Ishikawa (cell line): ENCODE measurements at regions not wholly inside any gene's neighbourhood (a gene's known extent, or its start where the extent isn't known, plus 50 kb on each side); places are given as distances from the start of the nearest gene placed in this dataset.

Experiments used
- CEBPB ChIP-seq: IDR thresholded peaks from 2 replicates; pipeline ENCODE4 v1.6.1; 2012
- CREB1 ChIP-seq: IDR thresholded peaks from 2 replicates; pipeline ENCODE4 v1.6.1; 2012; ENCODE audit warnings: low read depth
- EGR1 ChIP-seq: IDR thresholded peaks from 2 replicates; pipeline ENCODE4 v1.6.1; 2012
- EP300 ChIP-seq: IDR thresholded peaks from 2 replicates; pipeline ENCODE4 v1.6.1; 2012; ENCODE audit warnings: borderline replicate concordance
- FOXM1 ChIP-seq: IDR thresholded peaks from 2 replicates; pipeline ENCODE4 v1.6.1; 2012; ENCODE audit warnings: low read depth, borderline replicate concordance
- NFIC ChIP-seq: IDR thresholded peaks from 2 replicates; pipeline ENCODE4 v1.6.1; 2012
- RAD21 ChIP-seq: IDR thresholded peaks from 2 replicates; pipeline ENCODE4 v1.6.1; 2012; ENCODE audit warnings: low read depth
- TAF1 ChIP-seq: IDR thresholded peaks from 2 replicates; pipeline ENCODE4 v1.6.1; 2012; ENCODE audit warnings: low read depth, mild to moderate bottlenecking
- TCF12 ChIP-seq: IDR thresholded peaks from 2 replicates; pipeline ENCODE4 v1.6.1; 2012; ENCODE audit warnings: low read depth
- TEAD4 ChIP-seq: IDR thresholded peaks from 2 replicates; pipeline ENCODE4 v1.6.1; 2012
- YY1 ChIP-seq: IDR thresholded peaks from 2 replicates; pipeline ENCODE4 v1.6.1; 2012; ENCODE audit warnings: low read depth
- ZBTB7A ChIP-seq: IDR thresholded peaks from 2 replicates; pipeline ENCODE4 v1.6.1; 2012; ENCODE audit warnings: low read depth
- TF ChIP-seq, protein P1 (sequence below): IDR thresholded peaks from 2 replicates; pipeline ENCODE4 v1.6.1; 2012
- TF ChIP-seq, protein P2 (sequence below): IDR thresholded peaks from 2 replicates; pipeline ENCODE4 v1.6.1; 2012
- TF ChIP-seq, protein P3 (sequence below): IDR thresholded peaks from 2 replicates; pipeline ENCODE4 v1.6.1; 2012; ENCODE audit warnings: low read depth, mild to moderate bottlenecking

DNA sequence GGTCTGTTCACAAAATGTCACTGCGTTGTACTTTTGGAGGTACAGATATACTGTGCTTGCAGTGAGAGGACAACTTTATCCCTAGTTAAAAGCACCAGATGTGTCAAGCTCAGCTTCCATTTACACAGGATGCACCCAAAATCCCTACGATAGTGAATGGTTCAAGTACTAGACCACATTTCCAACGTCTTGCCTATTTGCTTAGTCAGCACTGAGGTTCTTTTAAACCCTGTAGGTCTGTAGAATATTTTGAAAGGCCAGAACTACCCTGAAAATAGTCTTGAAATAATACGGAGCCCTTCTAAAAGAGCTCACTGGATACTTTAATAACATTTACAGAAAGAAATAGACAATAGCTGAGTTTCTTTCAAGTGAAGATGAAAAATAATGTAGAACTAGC, 466.1 kb downstream of the FUT8 start:
- no peak for TF ChIP-seq TAF1
- no peak for TF ChIP-seq EP300

DNA sequence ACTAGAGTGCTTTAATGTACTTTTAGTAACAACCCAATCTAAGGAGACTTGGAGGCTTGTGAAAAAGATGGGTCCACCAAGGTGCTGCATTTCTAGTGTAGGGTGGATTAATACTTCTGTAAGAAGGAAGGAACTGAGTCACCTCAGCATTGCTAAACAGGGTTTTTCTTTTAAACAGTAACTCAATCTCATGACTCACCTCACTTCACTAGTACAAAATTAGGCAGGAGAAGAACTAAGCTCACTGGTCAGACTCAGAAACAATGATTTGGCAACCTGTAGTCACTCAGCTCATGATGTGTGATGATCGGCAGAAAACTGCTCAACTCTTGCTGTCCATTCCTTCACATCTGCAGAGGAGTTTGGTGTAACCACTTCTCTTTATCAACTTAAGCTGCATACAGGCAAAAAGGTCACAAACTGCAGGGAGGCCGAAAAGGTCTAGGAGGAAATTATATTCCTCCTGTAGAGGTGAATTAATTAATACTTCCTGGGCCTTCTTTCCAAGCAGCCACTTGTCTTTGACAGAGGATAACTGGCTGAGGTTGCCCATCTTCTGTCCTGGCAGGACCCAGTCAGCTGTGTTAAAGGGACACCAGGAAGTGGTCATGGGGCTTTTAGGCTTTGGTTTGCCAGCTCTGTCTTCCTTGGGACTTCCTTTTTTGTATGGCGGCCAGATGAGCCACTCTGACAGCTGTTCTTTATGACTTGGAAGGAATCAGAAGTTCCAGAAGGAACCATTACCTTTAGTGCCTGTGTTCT, 466.9 kb downstream of the FUT8 start:
- no peak for TF ChIP-seq RAD21
- no peak for TF ChIP-seq TAF1
- TF ChIP-seq FOXM1: no peak
- TF ChIP-seq CEBPB: no peak
- TF ChIP-seq TEAD4: no peak
- TF ChIP-seq, protein P1, sequence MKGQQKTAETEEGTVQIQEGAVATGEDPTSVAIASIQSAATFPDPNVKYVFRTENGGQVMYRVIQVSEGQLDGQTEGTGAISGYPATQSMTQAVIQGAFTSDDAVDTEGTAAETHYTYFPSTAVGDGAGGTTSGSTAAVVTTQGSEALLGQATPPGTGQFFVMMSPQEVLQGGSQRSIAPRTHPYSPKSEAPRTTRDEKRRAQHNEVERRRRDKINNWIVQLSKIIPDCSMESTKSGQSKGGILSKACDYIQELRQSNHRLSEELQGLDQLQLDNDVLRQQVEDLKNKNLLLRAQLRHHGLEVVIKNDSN: no peak
- TF ChIP-seq TCF12: no peak

DNA sequence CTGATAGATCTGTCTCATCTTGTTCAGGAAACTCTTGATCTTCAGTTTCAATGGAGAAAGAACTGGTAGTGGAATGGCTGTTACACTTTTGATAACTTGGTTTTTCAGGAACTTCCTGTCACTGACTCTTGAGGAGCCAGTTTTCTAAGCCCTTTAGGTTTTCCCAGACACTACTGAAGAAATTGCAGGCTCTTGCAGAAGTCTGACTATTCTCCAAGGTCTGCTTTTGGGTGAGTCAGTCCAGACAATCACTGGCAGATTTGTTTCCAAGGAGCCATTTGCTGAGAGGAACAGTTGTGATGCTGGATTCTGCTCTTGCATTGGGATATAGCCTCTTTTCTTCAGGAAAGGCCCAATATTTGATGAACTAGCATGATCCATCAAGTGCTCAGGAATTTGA, 468.0 kb downstream of the FUT8 start:
- TF ChIP-seq RAD21 (no peak), TEAD4 (no peak)

DNA sequence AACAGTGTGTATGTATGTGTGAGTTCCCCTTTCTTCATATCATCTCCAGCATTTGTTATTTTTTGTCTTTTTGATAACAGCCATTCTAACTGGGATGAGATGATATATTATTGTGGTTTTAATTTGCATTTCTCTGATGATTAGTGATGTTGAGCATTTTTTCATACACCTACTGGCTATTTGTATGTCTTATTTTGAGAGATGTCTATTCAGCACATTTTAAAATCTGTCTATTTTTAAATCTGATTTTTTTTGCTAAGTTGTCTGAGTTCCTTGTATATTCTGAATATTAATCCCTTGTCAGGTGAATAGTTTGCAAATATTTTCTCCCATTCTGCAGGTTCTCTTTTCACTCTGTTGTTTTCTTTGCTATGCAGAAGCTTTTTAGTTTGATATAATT, 469.1 kb downstream of the FUT8 start:
- no peak for TF ChIP-seq CEBPB
- TF ChIP-seq ZBTB7A: no peak
- TF ChIP-seq RAD21: no peak
- TF ChIP-seq, protein P2, sequence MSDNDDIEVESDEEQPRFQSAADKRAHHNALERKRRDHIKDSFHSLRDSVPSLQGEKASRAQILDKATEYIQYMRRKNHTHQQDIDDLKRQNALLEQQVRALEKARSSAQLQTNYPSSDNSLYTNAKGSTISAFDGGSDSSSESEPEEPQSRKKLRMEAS: no peak
- TF ChIP-seq YY1: no peak
- no peak for TF ChIP-seq FOXM1
- no peak for TF ChIP-seq EGR1
- TF ChIP-seq NFIC: no peak
- TF ChIP-seq, protein P3, sequence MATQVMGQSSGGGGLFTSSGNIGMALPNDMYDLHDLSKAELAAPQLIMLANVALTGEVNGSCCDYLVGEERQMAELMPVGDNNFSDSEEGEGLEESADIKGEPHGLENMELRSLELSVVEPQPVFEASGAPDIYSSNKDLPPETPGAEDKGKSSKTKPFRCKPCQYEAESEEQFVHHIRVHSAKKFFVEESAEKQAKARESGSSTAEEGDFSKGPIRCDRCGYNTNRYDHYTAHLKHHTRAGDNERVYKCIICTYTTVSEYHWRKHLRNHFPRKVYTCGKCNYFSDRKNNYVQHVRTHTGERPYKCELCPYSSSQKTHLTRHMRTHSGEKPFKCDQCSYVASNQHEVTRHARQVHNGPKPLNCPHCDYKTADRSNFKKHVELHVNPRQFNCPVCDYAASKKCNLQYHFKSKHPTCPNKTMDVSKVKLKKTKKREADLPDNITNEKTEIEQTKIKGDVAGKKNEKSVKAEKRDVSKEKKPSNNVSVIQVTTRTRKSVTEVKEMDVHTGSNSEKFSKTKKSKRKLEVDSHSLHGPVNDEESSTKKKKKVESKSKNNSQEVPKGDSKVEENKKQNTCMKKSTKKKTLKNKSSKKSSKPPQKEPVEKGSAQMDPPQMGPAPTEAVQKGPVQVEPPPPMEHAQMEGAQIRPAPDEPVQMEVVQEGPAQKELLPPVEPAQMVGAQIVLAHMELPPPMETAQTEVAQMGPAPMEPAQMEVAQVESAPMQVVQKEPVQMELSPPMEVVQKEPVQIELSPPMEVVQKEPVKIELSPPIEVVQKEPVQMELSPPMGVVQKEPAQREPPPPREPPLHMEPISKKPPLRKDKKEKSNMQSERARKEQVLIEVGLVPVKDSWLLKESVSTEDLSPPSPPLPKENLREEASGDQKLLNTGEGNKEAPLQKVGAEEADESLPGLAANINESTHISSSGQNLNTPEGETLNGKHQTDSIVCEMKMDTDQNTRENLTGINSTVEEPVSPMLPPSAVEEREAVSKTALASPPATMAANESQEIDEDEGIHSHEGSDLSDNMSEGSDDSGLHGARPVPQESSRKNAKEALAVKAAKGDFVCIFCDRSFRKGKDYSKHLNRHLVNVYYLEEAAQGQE: no peak
- TF ChIP-seq CREB1: no peak
- no peak for TF ChIP-seq TEAD4
- no peak for TF ChIP-seq TAF1
- no peak for TF ChIP-seq TCF12
- TF ChIP-seq, protein P1: no peak
- TF ChIP-seq EP300: no peak

DNA sequence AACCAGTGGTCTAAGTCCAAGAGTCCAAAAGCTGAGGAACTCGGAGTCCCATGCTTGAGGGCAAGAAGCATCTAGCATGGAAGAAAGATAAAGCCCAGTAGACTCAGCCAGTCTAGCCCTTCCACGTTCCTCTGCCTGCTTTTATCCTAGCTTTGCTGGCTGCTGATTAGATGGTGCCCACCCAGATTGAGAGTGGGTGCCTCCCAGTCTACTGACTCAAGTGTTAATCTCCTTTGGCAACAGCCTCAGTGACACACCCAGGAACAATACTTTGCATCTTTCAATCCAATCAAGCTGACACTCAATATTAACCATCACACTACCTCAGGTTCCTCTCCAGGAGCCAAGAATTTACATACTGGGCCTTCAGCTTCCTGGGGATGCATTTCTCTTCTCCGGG, 476.1 kb downstream of the FUT8 start:
- no peak for TF ChIP-seq CEBPB
- no peak for TF ChIP-seq RAD21
- TF ChIP-seq ZBTB7A: no peak
- TF ChIP-seq YY1: no peak
- no peak for TF ChIP-seq NFIC
- TF ChIP-seq FOXM1: no peak
- no peak for TF ChIP-seq TEAD4
- no peak for TF ChIP-seq EGR1
- TF ChIP-seq TAF1: no peak
- no peak for TF ChIP-seq EP300

DNA sequence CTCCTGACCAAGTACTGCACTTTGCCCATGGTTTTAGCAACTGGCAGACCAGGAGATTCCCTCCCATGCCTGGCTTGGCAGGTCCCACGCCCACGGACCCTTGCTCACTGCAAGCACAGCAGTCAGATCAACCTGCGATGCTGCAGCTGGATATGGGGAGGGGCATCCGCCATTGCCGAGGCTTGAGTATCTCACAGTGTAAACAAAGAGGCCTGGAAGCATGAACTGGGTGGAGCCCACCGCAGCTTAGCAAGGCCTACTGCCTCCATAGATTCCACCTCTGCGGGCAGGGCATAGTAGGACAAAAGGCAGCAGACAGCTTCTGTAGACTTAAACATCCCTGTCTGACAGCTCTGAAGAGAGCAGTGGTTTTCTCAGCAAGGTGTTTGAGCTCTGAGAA, 479.8 kb downstream of the FUT8 start:
- TF ChIP-seq ZBTB7A: no peak
- no peak for TF ChIP-seq EP300
- no peak for TF ChIP-seq TEAD4
- TF ChIP-seq CEBPB: no peak
- no peak for TF ChIP-seq CREB1
- no peak for TF ChIP-seq NFIC
- no peak for TF ChIP-seq TCF12
- no peak for TF ChIP-seq FOXM1
- TF ChIP-seq RAD21: no peak
- TF ChIP-seq EGR1: no peak
- TF ChIP-seq YY1: no peak

DNA sequence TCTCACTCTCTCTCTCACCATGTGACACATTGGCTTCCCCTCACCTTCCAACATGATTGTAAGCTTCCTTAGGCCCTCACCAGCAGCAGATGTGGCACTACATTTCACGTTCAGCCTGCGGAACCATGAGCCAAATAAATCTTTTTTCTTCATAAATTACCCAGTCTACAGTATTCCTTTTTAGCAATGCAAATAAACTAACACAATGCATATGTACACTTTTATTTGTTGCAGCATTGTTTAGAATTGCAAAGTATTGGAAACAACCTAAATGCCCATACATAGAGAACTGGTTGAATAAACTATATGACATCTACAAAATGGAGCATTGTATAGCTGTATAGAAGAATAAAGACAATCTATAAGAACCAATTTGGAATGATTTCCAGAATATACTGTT, 487.6 kb downstream of the FUT8 start:
- TF ChIP-seq, protein P3: no peak
- TF ChIP-seq EP300 (no peak), ZBTB7A (no peak), CEBPB (no peak), TCF12 (no peak), CREB1 (no peak), NFIC (no peak), EGR1 (no peak), TAF1 (no peak)
- TF ChIP-seq, protein P2: no peak
